ENCODE measurements at regions not wholly inside any gene's neighbourhood (a gene's known extent, or its start where the extent isn't known, plus 50 kb on each side); places are given as distances from the start of the nearest gene placed in this dataset.

- DNase-seq = no peak
These were observed 60.0 kb upstream of the DIO3 start for GRCh38 chr14:101501341-101501740.

DNA sequence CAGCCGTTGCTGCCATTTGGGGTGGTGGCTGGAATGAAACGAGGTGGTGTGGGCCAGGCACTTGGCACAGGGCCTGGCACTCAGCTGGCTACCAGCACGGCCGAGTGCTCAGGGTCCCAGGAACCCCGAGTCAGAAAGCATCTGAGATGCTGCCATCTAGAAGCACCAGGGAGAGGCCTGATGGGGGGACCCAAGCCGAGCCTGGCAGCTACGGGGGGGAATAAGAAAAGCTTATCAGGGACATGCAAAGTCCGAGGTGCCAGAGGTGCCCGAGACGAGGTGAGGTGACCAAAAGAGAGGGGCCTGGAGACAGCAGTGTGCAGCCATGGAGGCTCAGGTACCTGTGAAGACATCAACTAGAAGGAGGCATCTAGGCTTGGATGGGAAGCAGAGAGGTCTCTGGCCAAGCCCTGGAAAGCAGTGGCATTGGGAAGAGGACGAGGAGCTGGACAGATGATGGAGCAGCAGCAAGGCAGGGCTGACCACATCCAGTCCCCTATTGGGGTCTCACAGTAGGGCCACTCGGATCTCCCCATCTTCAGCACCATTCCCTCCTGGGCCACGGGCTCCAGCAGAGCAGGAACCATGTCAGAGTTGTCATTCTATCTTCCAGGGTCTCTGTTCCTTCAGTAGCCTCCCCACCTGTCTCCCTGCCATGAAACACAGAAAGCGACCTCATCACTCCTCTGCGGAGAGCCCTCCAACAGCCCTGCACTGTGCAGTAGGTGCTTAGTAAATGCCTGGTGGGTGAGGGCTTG, 59.3 kb upstream of the DIO3 start:
- DNase-seq = no peak

GRCh38 chr14:101502761-101503392, 58.4 kb upstream of the DIO3 start:
- DNase-seq = no peak

DNA sequence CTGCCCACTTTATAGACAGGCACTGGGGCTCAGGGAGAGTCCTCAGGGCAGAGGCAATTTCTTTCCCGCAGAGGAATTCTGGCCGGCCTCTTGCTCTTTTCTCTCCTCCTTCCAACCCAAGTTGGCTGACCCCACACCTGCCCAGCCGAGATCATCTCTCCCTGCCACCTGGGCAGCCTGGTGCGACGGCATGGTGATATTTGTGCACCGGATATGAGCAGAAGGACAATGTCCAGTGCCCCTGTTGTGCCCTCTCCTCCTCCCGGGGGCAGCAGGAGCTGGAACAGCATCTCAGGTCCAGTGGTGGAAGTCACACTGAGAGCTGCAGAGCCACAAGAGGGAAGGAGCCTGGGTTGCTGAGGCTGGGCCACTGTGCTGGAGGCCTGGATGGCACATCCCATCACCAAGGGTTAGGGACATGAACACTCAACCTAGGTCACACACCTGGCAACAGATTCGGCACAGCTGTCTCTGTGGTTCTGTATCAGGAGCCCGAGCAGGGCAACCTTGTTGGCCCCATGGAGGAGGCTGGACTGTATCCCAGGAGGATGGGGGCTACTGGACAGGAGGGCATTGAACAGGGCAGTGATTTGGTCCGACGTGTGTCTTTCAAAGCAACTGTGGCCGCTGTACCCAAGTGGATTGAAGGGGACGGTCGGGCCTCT, 57.7 kb upstream of the DIO3 start:
- no peak for DNase-seq

GRCh38 chr14:101504096-101504948, 57.0 kb upstream of the DIO3 start:
- DNase-seq = no peak

DNA sequence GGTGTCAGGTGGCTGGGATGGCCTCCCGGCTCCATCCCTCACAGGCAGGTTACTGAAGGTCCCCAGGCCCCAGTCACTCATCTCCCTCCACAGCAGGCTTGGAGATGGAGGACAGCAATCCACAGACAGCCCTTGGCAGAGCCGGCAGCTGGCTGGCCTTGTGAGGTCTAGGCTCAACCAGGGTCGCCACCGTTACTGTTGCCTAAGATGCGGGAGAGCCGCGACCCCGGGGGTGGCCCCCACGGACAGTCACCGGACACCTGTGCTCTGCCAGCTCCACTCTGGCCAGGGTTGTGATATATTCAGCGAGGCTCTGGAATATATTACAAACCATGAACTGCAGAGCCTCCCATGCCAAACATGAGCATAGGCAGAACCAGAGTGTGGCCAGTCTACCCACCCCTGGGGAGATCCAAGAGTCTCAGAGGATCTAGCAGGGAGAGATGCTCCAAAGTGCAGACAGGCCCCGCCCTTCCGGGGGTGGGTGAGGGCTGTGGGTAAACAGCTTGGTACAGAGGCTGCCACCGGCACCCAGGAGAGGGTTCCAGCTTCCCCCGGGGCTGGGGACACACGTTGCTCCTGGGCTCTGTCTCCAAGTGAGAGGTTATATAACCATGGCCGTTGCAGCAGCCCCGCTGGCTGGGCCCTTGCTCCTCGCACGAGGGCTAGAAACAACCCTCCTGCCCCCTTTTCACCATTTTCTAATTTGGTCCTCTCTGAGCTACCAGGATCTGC, 55.9 kb upstream of the DIO3 start:
- DNase-seq = no peak

GRCh38 chr14:101506211-101506925, 54.9 kb upstream of the DIO3 start:
- no peak for DNase-seq

DNA sequence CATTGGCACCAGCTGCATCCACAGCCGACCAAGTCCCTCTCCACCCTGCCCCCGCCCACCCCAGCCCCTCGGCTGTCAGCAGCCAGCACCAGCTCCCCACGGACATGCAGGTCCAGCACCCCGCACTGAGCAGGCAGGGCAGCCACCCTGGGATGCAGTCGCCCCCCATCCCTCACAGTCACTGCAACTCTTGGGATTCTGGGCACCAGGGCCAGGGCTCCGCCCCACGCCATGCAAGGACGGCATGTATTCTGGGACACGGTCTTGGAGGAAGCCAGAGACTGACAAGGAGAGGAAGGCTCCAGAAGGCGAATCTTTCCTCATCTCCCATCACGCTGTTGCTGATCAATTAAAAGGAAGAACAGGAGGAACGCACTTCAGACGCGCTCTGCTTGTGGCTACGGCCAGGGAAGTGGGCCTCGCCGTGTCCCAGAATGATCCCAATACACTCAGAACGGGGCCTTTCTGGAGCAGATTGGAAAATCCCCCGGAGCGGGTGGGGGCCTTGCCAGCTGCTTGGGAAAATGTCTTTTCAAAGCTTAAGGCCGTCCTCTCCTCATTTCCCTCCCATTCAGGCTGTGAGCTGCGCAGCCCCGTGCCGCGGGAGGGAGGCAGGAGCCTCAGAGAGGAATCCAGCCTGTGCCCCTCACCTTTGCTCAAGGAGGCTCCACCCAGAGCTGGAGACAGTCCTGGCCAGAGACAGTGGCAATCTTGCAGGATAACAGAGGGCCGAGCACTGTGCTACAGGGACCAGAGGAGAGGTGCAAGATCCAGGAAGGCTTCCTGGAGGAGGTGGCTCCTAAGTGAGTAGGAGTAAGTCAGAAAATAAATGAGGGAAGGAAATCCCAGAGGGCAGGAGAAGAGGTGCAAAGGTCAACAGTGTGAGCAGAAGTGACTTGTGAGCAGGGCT, 54.1 kb upstream of the DIO3 start:
- no peak for DNase-seq

GRCh38 chr14:101507836-101508150, 53.5 kb upstream of the DIO3 start:
- DNase-seq = no peak

DNA sequence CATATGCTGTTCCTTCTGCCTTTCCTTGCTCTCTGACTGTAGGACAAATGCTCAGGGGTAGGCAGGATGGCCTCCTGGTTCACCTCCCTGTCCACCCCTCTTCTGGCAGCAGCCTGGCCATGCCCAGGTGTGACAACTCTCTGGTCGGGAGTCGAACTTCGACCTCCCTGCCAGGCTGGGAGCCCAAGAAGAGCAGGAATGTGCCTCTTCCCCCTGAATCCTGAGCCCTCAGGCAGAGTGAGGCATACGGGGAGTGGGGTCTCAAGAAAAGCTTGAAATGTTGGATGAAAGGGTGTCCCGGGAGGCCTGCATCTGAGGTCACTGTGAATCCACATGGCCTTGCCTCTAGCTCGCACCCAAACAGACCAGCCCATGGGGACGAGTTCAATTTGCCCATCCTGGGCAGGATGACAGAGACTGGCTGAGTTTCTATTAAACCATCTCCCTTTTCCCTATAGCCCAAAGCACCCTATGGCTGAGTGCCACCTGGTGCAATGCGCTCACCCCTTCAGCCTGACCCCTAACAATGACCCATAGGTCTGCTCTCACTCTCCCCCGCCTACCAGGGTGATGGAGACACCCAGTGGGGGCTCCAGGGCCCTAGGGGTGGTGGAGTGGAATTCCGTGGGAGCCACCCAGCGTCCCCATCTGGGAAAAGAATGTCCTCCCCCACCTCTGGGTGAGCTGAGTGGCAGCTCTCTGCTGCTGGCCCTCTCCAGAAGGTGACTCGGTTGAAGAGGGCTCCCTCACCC, 52.9 kb upstream of the DIO3 start:
- DNase-seq = no peak

- no peak for DNase-seq
These were observed 52.2 kb upstream of the DIO3 start for GRCh38 chr14:101508948-101509729.

GRCh38 chr14:101509730-101510371, 51.4 kb upstream of the DIO3 start:
- DNase-seq = no peak

- no peak for DNase-seq
These were observed 50.1 kb upstream of the DIO3 start for GRCh38 chr14:101511199-101511598.

Data from CD4-positive, alpha-beta T cell treated with Interleukin-17A for 1 hour (primary cell).